8988T (cell line): ENCODE measurements at regions not wholly inside any gene's neighbourhood (a gene's known extent, or its start where the extent isn't known, plus 50 kb on each side); places are given as distances from the start of the nearest gene placed in this dataset.

ENCODE experiments used
- DNase-seq: peaks from one replicate; pipeline ENCODE4 v3.0.0; 2011

DNA sequence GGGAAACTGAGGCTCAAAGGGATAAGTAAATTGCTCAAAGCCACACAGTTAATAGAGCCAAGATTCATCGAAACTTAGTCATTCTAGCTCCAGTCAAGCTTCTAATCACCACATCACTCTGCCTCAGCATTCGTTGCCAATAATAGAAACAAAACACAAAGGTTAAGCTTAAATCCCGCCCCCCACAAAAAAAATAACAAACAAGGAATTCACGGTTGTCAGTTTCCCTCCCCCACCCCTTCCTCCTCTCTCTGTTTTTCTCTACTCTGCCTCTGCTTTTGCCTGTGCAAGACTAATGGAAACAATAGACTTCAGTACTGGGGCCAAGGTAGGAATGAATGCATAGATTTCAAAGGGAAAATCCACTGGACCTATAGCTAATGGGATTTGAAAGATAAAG lies 70.7 kb upstream of the ZNF644 start:
- no peak for DNase-seq

DNA sequence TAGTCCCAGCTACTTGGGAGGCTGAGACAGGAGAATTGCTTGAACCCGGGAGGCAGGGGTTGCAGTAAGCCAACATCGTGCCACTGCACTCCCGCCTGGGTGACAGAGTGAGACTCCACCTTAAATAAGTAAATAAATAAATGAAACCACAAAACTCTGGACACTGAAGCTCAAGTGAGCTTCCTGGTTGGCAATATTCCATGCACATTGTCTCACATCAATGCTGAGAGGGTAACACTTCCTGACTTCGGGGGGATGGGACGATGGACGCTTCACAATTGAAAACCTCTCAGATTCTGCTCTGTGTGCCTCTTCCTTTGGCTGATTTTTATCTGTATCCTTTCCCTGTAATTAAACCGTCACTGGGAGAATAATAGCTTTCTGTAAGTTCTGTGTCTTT lies 70.0 kb upstream of the ZNF644 start:
- no peak for DNase-seq

DNA sequence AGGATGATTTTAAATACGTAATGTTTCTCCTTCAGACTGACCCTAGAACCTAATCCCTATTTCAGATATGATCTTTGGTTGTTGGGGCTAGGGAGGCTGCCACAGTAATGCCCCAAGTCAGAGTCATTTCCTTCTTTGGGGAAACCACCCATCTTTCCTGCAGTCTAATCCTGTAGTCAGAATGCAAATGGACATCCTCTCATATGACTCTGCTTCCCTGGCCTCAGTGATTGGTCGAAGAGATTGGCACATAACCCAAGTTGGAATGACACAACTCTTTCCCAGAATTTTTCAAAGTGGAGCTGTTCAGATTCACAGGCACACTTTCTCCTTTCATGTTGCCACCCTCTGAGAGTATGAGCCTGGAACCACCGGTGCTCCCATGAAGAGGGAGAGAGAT lies 58.8 kb upstream of the ZNF644 start:
- no peak for DNase-seq

DNA sequence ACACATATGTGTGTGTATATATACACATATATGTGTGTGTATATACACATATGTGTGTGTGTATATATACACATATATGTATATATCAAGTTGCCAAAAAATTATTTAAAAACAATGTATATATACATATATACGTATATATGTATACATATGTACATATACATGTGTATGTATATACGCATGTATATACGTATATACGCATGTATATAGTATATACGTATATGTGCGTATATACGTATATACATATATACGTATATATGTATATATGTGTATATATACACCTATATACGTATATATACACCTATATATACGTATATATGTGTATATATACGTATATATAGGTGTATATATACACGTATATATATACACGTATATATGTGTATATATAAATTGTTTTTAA lies 57.0 kb upstream of the ZNF644 start:
- DNase-seq, result no peak

DNA sequence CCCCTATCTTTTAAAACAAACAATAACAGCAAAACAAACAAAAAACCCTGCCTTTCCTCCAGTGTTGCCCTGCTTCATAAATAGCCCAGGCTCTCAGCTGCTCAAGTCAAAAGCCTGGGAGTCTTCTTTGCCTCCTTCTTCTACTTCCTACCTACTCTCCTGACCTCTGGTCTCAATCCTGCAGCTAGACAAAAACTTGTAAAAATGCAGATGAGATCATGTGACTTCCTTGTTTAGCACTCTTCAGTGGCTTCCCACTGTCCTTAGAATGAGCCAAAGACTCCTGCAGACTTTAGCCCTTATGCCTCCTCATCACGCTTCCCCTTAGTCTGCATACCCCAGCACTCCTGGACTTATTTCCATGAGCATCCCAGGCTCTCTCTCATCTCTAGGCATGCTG lies 55.0 kb upstream of the ZNF644 start:
- DNase-seq, result no peak

DNA sequence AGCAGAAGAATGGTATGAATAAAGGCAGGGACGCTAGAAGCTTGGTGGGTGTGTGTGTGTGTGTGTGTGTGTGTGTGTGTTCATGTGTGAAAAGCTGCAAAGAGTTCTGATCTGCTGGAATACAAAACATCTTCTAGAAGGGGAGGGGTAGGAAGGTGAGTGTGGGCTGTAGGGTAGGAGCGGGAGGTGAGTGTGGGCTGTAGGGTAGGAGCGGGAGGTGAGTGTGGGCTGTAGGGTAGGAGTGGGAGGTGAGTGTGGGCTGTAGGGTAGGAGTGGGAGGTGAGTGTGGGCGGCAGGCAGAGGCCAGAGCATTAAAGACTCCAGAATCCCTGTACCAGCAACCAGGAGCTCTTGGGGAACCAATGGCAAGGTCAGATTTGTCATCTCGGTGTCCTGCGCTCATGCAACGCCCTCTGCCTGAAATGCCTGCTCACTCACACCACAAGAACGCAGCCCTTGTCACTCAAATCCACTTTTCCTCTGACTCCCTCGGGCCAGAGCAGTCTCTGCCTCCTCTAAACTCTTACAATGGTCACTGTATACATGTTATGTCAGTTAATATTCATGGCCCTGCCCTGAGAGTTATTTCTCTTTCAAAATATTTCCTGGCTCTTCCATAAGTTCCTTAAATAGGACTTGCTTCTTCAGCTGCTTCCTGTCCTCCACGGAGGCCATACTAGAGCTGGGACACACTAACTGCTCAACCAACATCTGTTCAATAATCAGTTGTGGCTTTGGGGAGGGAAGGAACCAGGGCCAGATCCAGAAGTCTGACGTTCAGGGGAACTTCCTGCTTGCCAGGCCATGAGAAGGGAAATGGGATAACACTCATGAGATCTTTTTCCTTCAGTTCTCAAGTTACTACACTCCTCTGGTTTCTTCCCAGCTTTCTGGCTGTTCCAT lies 53.6 kb upstream of the ZNF644 start:
- no peak for DNase-seq

DNA sequence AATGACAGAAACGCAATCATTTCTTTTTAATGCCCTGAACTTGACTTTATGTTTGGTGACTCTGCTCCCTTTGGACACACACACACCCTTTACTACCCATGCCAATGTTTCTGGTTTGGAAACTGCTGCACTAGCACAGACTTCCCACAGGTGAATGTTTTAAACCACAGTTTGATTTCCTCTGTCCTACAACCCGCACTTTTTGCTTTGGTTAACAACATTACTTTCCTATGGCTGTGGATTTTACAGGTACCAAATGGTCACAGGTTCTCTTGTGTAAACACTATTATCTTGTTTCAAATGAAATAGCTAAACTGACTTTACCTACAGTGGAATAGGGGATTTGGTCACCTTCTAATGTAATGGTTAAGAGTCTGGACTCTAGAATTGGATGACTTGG lies 51.5 kb upstream of the ZNF644 start:
- no peak for DNase-seq

DNA sequence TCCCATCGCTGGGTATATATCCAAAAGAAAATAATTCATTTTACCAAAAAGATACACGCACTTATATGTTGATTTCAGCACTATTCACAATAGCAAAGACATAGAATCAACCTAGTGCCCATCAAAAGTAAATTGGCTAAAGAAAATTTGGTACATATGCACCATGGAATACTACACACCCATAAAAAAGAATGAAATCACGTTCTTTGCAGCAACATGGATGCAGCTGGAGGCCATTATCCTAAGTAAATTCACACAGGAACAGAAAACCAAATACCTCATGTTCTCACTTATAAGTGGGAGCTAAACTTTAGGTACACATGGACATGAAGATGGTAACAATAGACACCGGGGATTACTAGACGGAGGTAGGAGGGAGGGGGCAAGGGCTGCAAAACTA lies 50.0 kb upstream of the ZNF644 start:
- no peak for DNase-seq
